ENCODE measurements at regions not wholly inside any gene's neighbourhood (a gene's known extent, or its start where the extent isn't known, plus 50 kb on each side); places are given as distances from the start of the nearest gene placed in this dataset.
A peak's percentile ranks its signal among the peaks of the same experiment; 100 is the strongest.

- Histone ChIP-seq H4K20me1 (ENCODE audit: insufficient read depth) (no peaks in the 10 kb centered on the region), H3K79me2 (ENCODE audit: insufficient read depth) (no peaks in the 10 kb centered on the region), H3K36me3 (replicated peaks in 1 of 2; ENCODE audit: control insufficient read depth in 1 of 2, insufficient read depth in 2 of 2, low read length in 1 of 2) (no peaks in the 10 kb centered on the region), H3K4me3 (ENCODE audit: low read depth in 2 of 2, low read length in 1 of 2) (no peak overlapping the region), H3K27ac (ENCODE audit: low read depth in 2 of 2, low read length in 1 of 2) (peak overlapping the region in 1 of 2 experiments; percentile 70; a peak in 2 of 4 replicates), H3K27me3 (ENCODE audit: insufficient read depth) (no peaks in the 10 kb centered on the region), H3K4me1 (ENCODE audit: control insufficient read depth in 1 of 2, insufficient read depth in 2 of 2, low read depth in 1 of 2, low read length in 1 of 2) (peaks cover 0 to 12% of the 10 kb centered on the region in 2 experiments; a peak in 2 of 4 replicates), H3K9ac (no peak overlapping the region), H3F3A (replicated peaks; ENCODE audit: insufficient read depth) (no peaks in the 10 kb centered on the region), H2AFZ (ENCODE audit: low read depth) (no peak overlapping the region), H3K9me3 (no peaks in the 10 kb centered on the region), H3K9me2 (no peaks in the 10 kb centered on the region), H3K4me2 (no peak overlapping the region)
- TF ChIP-seq USF2 (IDR thresholded peaks at IDR 0.05; ENCODE audit: borderline replicate concordance, low read depth, low read length) (no peak), FOXJ3 (CRISPR knock-in tag; IDR thresholded peaks at IDR 0.05) (0 out of 2 replicates have a peak, but pooled peaks have one; percentile 21), MXI1 (IDR thresholded peaks at IDR 0.05; ENCODE audit: low read depth, low read length) (peak; percentile 9; the same call in 1 of the 2 replicates), EZH2phosphoT487 (IDR thresholded peaks at IDR 0.05; ENCODE audit: borderline replicate concordance, low read depth) (no peak), GATA2 (CRISPR knock-in tag; IDR thresholded peaks at IDR 0.05) (peak; percentile 52; the same call in 1 of the 2 replicates), NRF1 (IDR thresholded peaks at IDR 0.05; ENCODE audit: low read depth, low read length) (no peak)
- ChIA-PET POLR2A (no interaction called here), CTCF (interaction anchor here (1.0 kb wide), 1 partner anchor 12 kb away, joined by 3 read pairs; no protein-coding TSS in a partner anchor)
- peak; percentile 10 for DNase-seq
- WGBS (ENCODE audit: low lambda C conversion rate): 0% methylated on average over 1 of the region's 1 CpG
Measured at GRCh38 chr3:21860657-21861056, 109.6 kb upstream of the ZNF385D start.

- Histone ChIP-seq H3K9me2 (no peaks in the 10 kb centered on the region), H3K36me3 (replicated peaks in 1 of 2; ENCODE audit: control insufficient read depth in 1 of 2, insufficient read depth in 2 of 2, low read length in 1 of 2) (no peaks in the 10 kb centered on the region), H3K27me3 (ENCODE audit: insufficient read depth) (no peaks in the 10 kb centered on the region), H4K20me1 (ENCODE audit: insufficient read depth) (no peaks in the 10 kb centered on the region), H3K4me2 (no peak overlapping the region), H3K4me3 (ENCODE audit: low read depth in 2 of 2, low read length in 1 of 2) (no peak overlapping the region), H3K9ac (no peak overlapping the region), H3K27ac (ENCODE audit: low read depth in 2 of 2, low read length in 1 of 2) (no peak overlapping the region), H3F3A (replicated peaks; ENCODE audit: insufficient read depth) (no peaks in the 10 kb centered on the region), H2AFZ (ENCODE audit: low read depth) (no peak overlapping the region), H3K9me3 (no peaks in the 10 kb centered on the region), H3K79me2 (ENCODE audit: insufficient read depth) (no peaks in the 10 kb centered on the region), H3K4me1 (ENCODE audit: control insufficient read depth in 1 of 2, insufficient read depth in 2 of 2, low read depth in 1 of 2, low read length in 1 of 2) (no peaks in the 10 kb centered on the region)
- no peak for TF ChIP-seq GABPA (IDR thresholded peaks at IDR 0.05; ENCODE audit: low read depth)
- TF ChIP-seq TCF12 (IDR thresholded peaks at IDR 0.05): no peak
- no peak for TF ChIP-seq EP300 (IDR thresholded peaks at IDR 0.05; ENCODE audit: borderline replicate concordance in 1 of 2, low read depth in 1 of 2, low read length in 1 of 2)
- no peak for DNase-seq
- POLR2A ChIA-PET: no interaction called here
- CTCF ChIA-PET: interaction anchor here (0.7 to 1.9 kb wide), 3 partner anchors 17 to 240 kb away, joined by 3 to 5 read pairs (median 4); no protein-coding TSS in a partner anchor
- 31% methylated on average over 2 of the region's 2 CpGs for WGBS (ENCODE audit: low lambda C conversion rate)
Measured at GRCh38 chr3:21876782-21877181, 125.8 kb upstream of the ZNF385D start.

GRCh38 chr3:21877214-21877754 is 126.3 kb upstream of the ZNF385D start:
- H3K27me3 ChIP-seq (ENCODE audit: insufficient read depth): no peaks in the 10 kb centered on the region
- H3K36me3 ChIP-seq (replicated peaks in 1 of 2; ENCODE audit: control insufficient read depth in 1 of 2, insufficient read depth in 2 of 2, low read length in 1 of 2): no peaks in the 10 kb centered on the region
- H4K20me1 ChIP-seq (ENCODE audit: insufficient read depth): no peaks in the 10 kb centered on the region
- H3F3A ChIP-seq (replicated peaks; ENCODE audit: insufficient read depth): no peaks in the 10 kb centered on the region
- H2AFZ ChIP-seq (ENCODE audit: low read depth): no peak overlapping the region
- H3K79me2 ChIP-seq (ENCODE audit: insufficient read depth): no peaks in the 10 kb centered on the region
- no peak for DNase-seq
- CTCF ChIA-PET: interaction anchor here (1.0 to 4.5 kb wide), 3 partner anchors 17 to 113 kb away, joined by 4 to 25 read pairs (median 5); no protein-coding TSS in a partner anchor
- no peak overlapping the region for H3K4me2 ChIP-seq
- H3K27ac ChIP-seq (ENCODE audit: low read depth in 2 of 2, low read length in 1 of 2): no peak overlapping the region
- no peaks in the 10 kb centered on the region for H3K4me1 ChIP-seq (ENCODE audit: control insufficient read depth in 1 of 2, insufficient read depth in 2 of 2, low read depth in 1 of 2, low read length in 1 of 2)
- H3K9me2 ChIP-seq: no peaks in the 10 kb centered on the region
- POLR2A ChIA-PET: no interaction called here
- no peaks in the 10 kb centered on the region for H3K9me3 ChIP-seq
- no peak overlapping the region for H3K9ac ChIP-seq
- 67% methylated on average over 6 of the region's 6 CpGs for WGBS (ENCODE audit: low lambda C conversion rate)
- no peak overlapping the region for H3K4me3 ChIP-seq (ENCODE audit: low read depth in 2 of 2, low read length in 1 of 2)
- TF ChIP-seq ELF1 (IDR thresholded peaks at IDR 0.05) (no peak), PBX3 (IDR thresholded peaks at IDR 0.05) (no peak), SIN3A (IDR thresholded peaks at IDR 0.05; ENCODE audit: borderline replicate concordance, low read depth, low read length) (no peak), IRF3 (IDR thresholded peaks at IDR 0.05; ENCODE audit: low read depth, low read length) (no peak), USF1 (IDR thresholded peaks at IDR 0.05; ENCODE audit: borderline replicate concordance, low read depth) (no peak), NFIC (IDR thresholded peaks at IDR 0.05; ENCODE audit: borderline replicate concordance) (no peak), YY1 (IDR thresholded peaks at IDR 0.05; ENCODE audit: low read depth) (no peak), RCOR1 (IDR thresholded peaks at IDR 0.05; ENCODE audit: low read length) (no peak), TEAD4 (IDR thresholded peaks at IDR 0.05; ENCODE audit: borderline replicate concordance, insufficient read depth) (no peak), POLR2AphosphoS5 (IDR thresholded peaks at IDR 0.05; ENCODE audit: low read depth, low read length) (no peak)

All from SK-N-SH (cell line).